ENCODE measurements at regions not wholly inside any gene's neighbourhood (a gene's known extent, or its start where the extent isn't known, plus 50 kb on each side); places are given as distances from the start of the nearest gene placed in this dataset.
"Not testable (repeated sequence)": the region's sequence is repeated elsewhere in the genome, so short reads cannot be mapped to it uniquely, and the experiment has no call there.

DNA sequence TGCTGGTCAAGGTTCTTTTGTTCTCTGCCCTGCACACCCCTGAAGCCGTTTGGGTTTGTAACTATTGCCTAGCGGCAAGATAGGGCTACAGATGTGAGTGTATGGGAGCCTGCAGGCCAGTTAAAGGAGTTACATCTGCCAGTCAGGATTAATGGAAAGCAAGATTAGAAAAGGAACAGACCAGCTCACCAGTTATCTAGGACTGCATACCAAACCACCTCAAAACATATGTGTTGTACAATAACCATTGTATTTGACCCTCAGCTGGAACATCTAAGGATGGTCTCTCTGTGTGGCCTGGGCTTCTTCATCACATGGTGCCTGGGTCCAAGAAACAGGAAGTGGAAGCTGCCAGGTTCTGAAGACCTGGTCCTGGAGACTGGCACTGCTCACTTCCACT lies 52.5 kb upstream of the FBXO28 start:
- no peak for DNase-seq

DNA sequence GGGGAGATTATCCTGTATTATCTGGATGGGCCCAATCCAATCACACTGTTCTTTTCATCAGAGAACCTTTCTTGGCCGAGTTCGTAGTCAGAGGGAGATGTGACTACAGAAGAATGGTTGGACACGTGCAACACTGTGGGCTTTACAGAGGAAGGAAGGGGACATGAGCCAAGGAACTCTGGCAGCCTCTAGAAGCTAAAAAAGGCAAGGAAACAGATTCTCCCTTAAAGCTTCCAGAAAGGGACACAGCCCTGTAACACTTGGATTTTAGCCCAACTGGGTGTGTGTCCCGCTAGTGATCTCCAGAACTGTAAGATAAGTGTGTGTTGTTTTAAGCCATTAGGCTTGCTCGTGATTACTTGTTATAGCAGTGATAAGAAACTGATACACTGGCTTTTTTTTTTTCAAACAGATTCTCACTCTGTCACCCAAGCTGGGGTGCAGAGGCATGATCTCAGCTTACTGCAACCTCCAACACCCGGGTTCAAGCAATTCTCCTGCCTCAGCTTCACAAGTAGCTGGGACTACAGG lies 53.9 kb upstream of the FBXO28 start:
- no peak for DNase-seq

DNA sequence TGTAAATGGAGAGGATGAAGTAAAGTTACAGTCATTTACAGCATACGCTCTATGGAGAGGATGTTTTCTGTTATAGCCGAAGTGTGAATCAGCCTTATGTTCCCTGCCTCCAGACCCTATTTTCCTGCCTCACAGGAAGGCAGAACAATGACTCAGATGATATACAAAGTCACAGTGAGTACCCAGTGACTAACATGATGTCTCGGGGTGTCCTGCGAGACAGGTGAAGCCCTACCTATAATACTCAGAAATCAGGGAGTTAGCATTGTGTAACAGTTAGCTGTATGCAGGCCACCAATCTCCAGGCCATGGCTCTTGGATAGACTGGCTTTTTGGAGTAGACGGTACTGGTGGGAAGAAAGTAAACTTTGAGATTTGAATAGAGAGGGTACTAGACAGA lies 55.6 kb upstream of the FBXO28 start:
- DNase-seq: no peak

DNA sequence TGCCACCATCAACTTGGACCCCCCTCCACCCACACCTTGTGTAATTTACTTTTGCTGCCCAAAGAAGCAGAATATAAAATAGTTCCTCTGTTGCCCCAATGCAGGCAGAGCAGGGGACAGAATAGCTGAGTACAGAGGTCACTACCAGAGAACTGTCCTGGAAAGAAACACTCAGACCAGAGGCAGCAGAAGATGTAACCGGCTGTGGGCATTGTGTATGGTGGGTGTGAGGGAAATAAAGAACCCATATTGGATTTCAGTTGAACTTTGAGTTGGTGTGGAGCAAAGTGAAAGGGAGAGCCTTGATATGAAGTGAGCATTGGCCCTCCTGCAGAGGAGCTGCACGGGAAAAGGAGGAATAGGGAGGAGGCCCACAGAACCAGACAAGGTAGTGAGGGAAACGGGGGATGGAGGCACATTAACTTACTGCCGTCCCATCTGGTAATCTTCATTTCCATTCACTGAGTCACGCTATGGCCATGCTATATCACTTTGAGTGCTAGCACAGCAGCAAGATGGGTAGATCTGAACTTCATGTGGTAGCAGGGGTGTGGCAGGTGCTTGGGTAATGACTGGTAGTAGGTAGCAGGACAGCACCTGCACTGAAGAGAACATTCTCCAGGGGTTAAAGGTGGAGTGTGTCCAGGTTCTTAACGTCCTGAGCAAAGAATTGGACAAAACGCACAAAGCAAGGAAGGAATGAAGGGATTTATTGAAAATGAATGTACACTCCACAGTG lies 56.3 kb upstream of the FBXO28 start:
- DNase-seq: no peak

DNA sequence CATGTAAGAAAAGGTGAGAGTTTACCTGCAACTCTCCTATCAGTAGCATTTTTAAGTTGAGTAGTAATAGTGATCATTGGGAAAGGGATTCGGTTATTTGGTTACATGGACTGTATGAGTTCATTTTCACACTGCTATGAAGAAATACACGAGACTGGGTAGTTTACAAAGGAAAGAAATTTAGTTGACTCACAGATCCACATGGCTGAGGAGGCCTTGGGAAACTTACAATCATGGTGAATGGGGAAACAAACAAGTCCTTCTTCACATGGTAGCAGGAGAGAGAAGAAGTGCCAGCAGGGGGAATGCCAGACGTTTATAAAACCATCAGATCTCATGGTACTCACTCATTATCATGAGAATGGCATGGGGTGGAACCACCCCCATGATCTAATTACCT lies 59.3 kb upstream of the FBXO28 start:
- no peak for DNase-seq

DNA sequence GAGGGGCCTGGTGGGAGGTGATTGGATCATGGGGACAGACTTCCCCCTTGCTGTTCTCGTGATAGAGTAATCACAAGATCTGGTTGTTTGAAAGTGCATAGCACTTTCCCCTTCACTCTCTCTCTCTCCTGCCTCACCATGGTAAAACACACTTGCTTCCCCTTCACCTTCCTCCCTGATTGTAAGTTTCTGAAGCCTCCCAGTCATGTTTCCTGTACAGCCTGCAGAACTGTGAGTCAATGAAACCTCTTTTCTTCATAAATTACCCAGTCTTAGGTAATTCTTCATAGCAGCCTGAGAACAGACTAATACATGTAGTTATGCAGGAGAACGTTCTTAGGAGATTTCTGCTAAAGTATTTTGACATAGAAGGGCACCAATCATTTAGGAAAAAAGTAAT lies 59.9 kb upstream of the FBXO28 start:
- no peak for DNase-seq

DNA sequence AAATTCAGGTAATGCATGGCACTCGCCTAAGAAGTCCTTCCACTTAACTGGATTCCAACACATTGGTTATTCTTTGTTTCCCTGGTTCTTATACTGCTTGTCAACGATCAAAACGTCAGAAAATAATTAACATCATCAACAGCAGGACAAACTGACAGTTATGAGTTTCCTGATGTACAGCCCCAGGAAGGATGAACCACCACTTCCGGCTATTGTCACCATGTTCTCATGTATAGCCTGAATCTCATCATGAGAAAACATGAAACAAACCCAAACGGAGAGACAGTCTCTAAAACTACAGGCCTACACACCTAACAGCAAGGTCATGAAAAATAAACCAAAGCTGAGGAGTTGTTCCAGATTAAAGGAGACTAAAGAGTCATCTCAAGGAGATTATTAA lies 60.5 kb upstream of the FBXO28 start:
- no peak for DNase-seq

DNA sequence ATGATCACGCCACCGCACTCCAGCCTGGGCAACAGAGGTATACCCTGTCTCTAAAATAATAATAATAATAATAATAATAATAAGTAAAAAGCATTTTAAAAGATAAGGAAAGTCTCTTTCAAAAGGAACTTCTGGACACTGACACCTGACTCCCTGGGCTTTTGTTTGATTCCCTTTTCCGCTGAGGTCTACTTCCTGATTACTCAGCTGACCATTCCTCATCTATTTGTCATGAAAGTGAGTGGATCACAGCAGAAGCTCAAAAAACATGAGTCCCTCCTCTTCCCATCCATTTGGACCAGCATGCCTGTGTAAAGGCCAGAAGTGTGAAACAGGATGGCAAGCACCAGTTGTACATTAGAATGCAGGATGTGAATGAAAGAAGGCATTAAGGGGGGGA lies 61.1 kb upstream of the FBXO28 start:
- no peak for DNase-seq

DNA sequence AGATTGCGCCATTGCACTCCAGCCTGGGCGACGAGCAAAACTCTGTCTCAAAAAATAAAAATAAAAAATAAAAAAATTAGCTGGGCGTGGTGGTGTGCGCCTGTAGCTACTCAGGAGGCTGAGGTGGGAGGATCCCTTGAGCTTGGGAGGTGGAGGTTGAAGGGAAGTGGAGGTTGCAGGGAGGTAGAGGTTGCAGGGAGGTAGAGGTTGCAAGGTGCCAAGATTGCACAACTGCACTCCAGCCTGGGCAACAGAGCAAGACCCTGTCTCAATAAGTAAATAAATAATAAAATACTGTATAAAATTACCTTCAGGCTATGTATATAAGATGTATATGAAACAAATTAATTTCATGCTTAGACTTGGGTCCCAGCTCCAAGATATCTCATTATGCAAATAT lies 62.1 kb upstream of the FBXO28 start:
- not testable (repeated sequence) for DNase-seq

DNA sequence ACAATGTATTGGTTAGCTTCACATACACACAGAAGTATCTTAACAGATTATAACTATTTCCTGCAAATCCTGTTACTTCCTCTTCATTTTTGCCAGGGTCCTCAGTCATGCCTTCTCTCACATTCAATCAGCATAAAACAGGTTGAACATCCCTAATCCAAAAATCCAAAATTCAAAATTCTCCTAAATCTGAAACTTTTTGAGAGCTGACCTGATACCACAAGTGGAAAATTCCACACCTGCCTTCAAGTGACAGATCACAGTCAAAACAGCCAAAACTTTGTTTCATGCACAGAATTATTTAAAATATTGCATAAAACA lies 62.9 kb upstream of the FBXO28 start:
- no peak for DNase-seq

DNA sequence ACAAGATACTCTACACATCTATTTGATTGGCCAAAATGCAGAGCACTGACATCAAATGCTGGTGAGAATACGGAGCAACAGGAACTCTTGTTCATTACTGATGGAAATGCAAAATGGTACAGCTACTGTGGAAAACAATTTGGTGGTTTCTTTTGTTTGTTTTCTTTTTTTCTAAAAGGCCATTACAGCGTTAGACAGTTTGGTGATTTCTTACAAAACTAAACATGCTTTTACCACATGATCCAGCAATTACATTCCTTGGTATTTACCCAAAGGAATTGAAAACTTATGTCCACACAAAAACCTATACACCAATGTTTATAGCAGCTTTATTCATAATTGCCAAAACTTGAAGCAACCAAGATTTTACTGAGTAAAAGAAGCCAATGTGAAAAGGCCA lies 66.4 kb upstream of the FBXO28 start:
- no peak for DNase-seq

DNA sequence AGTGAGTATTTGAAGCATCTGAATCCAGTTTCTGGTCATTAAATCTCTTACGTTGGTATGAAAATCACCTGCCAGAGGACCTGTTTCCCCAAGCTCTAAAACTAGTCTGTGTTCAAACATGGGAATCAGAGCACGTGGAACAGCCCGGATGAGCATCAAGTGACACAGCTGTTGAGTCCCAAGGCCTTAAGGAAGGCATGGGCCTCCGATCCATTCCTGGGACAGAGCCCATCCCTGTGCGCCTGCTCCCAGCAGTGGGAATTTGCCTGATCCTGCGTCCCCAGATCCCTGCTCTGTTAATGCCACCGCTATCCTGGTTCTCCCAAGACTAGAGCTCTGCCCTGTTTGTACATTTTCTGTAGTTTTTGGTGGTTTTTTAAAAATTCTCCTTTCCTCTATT lies 68.4 kb upstream of the FBXO28 start:
- no peak for DNase-seq

DNA sequence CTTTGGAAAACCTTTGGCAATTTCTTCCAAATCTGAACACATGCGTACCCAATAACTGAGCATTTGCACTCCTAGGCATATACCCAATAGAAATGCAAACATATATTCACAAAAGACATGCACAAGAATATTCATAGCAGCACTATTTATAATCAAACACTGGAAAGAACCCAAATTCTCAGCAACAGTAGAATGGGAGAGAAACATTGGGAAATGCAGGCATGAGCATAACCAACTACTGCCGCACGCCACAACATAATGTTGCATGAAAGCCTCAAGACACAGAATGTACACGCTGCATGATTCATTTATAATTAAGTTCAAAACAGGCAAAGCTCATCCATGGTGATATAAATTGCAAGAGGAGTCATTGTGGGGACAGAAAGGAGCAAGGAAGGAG lies 69.5 kb upstream of the FBXO28 start:
- no peak for DNase-seq

DNA sequence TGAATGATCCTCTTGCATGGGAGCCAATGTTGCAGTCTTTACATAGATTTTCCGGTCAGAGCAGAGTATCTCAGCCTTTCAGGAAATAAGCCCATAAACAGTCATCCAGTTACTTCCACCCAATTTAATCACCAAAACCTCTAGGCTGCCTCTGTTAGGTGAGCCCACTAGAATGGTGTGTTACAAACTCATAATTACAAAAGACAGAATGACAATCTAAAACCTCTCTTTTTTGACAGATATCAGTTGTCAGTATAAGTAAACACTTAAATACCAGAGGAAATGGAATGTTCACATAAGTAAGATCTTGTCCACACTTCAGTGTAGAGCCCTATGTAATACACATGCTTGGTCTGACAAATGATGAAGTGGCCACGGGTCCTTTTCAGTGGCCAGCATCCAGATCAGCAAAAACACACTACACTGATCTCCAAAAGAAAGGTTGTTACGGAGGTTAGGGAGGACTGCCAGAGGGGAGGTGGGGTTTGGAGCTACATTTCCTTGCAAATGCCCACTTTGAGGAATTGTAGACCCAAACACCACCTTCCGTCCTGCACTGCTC lies 71.3 kb upstream of the FBXO28 start:
- DNase-seq: no peak

DNA sequence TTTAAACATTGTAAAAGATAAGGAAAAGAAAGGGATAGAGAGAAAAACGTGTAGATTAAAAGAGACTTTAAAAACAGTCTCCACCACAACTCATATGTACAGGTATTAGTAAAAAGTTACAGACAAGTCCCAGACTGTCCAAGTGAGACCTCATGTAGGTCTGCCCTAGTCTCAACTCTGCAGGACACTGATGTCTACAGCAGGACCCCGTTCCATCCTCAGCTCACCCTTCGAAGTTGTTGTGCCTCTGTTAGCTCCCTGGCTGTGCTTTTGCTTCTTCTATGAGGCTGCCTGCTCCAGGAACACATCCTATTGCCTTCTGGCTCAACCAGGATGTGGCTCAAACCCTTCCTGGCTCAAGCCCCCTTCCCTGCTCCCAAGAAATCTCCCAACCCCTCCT lies 72.9 kb upstream of the FBXO28 start:
- DNase-seq: no peak

DNA sequence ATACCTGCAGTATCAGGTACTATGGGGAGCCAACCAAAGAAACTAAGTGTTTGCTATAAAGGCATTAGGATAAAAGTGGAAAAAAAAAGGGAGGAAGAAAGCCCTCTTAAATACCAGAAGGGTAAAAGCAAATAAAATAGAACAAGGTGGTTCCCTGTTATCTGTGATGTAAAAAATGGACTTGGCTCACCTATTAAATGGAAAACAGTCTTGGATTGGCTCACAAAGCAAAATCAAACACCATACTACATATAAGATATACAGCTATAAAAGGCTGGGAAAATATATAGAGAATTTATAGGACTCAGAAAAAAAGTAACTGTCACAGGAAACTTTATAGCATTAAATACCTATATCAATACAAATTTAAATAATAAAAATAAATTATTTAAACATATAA lies 73.5 kb upstream of the FBXO28 start:
- not testable (repeated sequence) for DNase-seq

DNA sequence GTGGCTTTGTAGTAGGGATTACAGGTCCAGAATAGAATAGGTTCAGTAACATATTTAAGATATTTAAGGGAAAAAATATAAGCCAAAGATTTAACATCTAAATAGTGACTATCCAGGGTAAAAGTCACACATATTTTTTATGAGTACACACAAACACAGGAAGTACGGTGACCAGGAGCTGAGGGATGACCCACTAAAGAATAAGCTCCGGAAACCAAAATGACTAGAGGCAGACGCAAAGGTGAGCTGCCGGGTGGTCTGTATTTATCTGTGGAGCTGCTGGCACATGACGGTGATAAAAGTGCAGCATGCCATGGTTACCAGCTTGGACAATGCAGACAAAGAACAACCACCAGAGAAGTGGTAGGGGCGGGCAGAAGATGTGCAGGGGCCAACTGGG lies 73.9 kb upstream of the FBXO28 start:
- not testable (repeated sequence) for DNase-seq

DNA sequence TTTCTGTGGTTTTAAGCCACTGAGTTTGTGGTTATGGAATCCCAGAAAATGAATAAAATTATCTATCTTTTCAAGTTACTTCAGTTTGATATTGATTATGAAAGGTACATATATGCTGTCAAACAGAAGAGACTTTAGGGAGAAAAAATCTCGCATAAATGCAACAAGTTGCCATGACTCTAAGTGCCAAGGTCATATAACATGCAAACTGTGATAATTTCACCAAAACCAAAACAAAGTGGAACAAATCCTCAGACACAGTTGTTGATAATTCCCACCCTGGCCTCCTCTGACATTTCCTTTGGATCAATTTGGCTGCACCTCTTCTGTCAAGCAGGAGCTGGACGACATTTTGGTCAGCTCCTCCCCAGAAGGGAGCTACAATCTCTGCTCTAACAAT lies 75.1 kb upstream of the FBXO28 start:
- not testable (repeated sequence) for DNase-seq

DNA sequence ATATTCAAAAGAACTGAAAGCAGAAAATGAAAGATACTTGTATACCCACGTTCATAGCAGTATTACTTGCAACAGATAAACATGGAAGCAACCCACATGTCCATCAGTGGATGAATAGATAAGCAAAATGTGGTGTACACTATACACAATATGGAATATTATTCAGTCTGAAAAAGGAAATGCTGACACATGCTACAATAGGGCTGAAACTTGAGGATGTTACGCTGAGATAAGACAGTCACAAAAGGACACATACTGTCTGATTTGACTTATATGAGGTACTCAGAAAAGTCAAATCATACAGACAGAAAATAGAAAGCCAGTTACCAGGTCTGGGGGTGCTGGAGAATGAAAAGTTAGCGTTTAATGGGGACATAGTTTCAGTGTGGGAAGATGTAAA lies 76.5 kb upstream of the FBXO28 start:
- not testable (repeated sequence) for DNase-seq

DNA sequence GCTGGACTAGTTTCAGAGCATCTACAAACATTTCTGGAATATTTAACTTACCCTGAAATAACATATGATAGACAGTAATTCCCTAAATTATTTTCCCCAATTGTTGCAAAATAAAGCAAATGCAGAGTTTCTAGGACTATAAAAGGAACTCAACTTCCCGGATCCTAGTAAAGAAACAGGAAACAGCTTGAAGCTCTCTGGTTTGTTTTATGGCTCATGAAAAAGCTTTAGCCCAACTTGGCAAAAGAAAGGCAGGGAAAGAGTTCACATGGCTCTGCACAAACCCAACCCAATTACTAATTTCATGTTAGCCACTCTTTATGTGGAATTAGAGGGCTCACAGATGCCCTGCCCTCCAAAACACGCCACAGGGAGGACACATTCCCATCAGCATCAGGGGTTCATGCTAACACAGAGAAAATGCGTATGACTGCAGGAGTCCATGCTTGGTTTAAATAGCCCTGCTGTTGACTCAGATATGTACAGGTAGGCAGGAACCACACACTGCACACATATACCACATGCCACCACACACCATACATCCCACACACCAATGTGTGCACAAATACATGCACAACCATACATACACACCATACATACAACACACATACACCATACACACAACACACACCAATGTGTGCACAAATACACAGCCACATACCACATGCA lies 81.2 kb upstream of the FBXO28 start:
- DNase-seq: not testable (repeated sequence)

DNA sequence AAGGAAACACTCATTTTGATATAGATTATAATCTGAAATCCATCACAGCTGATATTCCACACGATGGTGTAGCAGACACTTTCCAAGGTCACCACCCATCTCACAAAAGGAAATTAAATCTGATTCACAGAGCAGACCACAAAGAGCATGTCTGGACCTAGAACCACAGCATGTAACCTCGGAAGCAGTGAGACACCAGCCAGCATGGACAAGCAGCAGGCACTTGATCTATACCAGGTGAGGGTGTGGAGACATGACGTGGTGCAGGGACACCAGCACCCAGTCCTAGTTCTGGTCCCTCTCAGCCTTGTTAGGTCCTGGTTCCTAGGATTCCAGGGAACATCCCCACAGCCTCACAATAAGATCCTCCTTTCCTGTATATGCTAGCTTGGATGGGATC lies 81.9 kb upstream of the FBXO28 start:
- DNase-seq: not testable (repeated sequence)

DNA sequence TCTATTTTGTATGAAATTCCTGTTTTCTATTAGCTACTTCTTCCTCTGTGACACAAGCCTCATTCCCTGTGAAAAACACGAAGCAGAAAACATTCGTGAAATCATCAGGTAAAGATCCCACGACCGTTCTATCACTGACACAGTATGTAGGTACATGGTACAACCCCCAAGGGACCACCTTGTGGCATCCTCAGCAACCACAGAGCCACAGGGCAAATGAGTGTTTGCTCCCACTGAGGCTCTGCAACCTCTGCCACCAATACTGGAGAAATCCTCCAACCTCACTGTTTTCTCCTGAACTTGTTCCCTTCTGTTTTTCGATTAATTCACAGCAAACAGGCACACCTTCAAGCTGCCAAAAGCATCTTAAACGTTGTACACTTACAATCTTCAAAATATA lies 83.7 kb upstream of the FBXO28 start:
- not testable (repeated sequence) for DNase-seq

DNA sequence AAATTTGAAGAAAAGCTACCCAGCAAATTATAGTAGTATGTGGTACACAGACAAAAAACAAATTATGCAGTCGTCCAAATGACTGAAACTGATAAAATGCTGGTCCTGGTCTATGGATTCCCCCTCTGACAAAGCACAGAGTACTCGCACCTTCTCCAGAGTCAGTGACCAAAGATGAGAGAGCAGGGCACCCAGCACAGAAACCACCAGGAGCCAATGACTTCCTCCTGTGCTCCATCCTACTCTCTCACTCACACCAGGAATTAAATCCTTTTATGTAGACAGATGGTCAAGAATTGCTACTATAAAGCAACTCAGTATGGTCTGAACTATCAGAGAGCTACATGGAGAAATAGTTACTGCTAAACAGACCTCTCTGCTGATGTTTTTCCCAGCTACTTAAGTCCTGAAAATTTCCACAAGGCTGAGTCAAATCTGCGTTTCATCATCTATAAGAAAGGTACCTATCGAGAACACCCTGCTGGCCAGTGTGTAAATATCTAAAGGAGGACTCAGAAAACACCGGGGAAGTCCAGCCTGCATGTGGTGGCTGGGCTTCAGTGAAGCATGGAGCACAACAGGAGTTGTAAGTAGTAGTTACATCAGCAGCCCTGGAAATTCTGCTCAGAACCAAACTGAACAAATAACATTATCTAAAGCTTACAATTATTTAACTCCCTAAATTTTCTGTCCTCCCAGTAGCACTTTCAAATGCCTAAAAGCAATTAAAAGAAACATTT lies 84.5 kb upstream of the FBXO28 start:
- not testable (repeated sequence) for DNase-seq

DNA sequence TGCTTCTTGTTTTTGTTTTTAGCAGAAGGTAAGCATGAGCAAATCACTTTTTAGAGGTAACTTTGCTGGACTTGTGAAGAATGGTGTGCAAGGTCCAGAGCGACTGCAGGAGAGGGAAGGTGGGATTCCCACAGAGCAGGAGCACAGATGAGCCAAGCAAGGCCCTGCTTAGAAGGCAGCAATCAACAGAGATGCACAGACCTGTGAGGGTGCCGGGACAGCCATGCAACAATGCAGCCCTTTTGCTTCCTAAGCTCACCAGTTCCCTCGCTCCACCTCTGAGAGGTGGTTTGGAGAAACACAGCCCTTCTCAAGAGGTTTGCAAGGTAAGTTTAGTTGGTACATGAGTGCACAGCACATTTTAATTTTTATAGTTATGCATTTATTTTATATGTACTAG lies 85.1 kb upstream of the FBXO28 start:
- not testable (repeated sequence) for DNase-seq
